Activated CD4-positive, alpha-beta T cell treated with anti-CD3 and anti-CD28 coated beads, Interleukin-2, Interleukin-6, amounts not matched to agents 100 ng/mL and 50 ng/mL, durations not matched to agents 16 hours and 8 hours (primary cell): ENCODE measurements at regions not wholly inside any gene's neighbourhood (a gene's known extent, or its start where the extent isn't known, plus 50 kb on each side); places are given as distances from the start of the nearest gene placed in this dataset.

ENCODE experiments used
- DNase-seq: peaks from one replicate; pipeline ENCODE4 v3.0.0-alpha.2; 2020

GRCh38 chr14:22513066-22513812, 75.8 kb downstream of the DAD1 start:
- DNase-seq, result no peak

GRCh38 chr14:22512106-22512814, 76.8 kb downstream of the DAD1 start:
- DNase-seq, result no peak

- DNase-seq, result no peak
These were observed 78.4 kb downstream of the DAD1 start for GRCh38 chr14:22510527-22511110.

- DNase-seq, result no peak
These were observed 79.2 kb downstream of the DAD1 start for GRCh38 chr14:22509751-22510300.

GRCh38 chr14:22509036-22509709, 79.9 kb downstream of the DAD1 start:
- no peak for DNase-seq

GRCh38 chr14:22508662-22509035, 80.4 kb downstream of the DAD1 start:
- no peak for DNase-seq

GRCh38 chr14:22508150-22508457, 80.9 kb downstream of the DAD1 start:
- DNase-seq, result no peak

GRCh38 chr14:22506778-22507351, 82.2 kb downstream of the DAD1 start:
- peak; percentile 67 for DNase-seq

- no peak for DNase-seq
These were observed 82.7 kb downstream of the DAD1 start for GRCh38 chr14:22506378-22506710.

GRCh38 chr14:22505697-22506377, 83.2 kb downstream of the DAD1 start:
- DNase-seq, result peak; percentile 72

GRCh38 chr14:22505309-22505696, 83.7 kb downstream of the DAD1 start:
- no peak for DNase-seq

- no peak for DNase-seq
These were observed 86.5 kb downstream of the DAD1 start for GRCh38 chr14:22502551-22502950.

GRCh38 chr14:22502007-22502406, 87.0 kb downstream of the DAD1 start:
- DNase-seq, result no peak

- DNase-seq, result no peak
These were observed 87.9 kb downstream of the DAD1 start for GRCh38 chr14:22500954-22501726.

- no peak for DNase-seq
These were observed 88.5 kb downstream of the DAD1 start for GRCh38 chr14:22500525-22500924.

GRCh38 chr14:22497671-22498093, 91.3 kb downstream of the DAD1 start:
- DNase-seq, result no peak

- DNase-seq, result no peak
These were observed 91.9 kb downstream of the DAD1 start for GRCh38 chr14:22497144-22497423.

GRCh38 chr14:22494486-22495135, 94.4 kb downstream of the DAD1 start:
- DNase-seq, result peak; percentile 18

GRCh38 chr14:22493753-22494152, 95.3 kb downstream of the DAD1 start:
- no peak for DNase-seq

GRCh38 chr14:22492622-22493542, 96.1 kb downstream of the DAD1 start:
- DNase-seq, result no peak
